H1 (cell line): ENCODE measurements at regions not wholly inside any gene's neighbourhood (a gene's known extent, or its start where the extent isn't known, plus 50 kb on each side); places are given as distances from the start of the nearest gene placed in this dataset.

Source experiments
- ATF2 ChIP-seq: IDR thresholded peaks from 2 replicates; pipeline ENCODE4 v1.6.1; 2012; ENCODE audit warnings: low read length, inconsistent platforms
- POLR2AphosphoS5 ChIP-seq: IDR thresholded peaks from 2 replicates; pipeline ENCODE4 v1.6.1; 2011; ENCODE audit warnings: low read depth, low read length
- SUZ12 ChIP-seq: fragments of 200-600 bp; sonication (generic); IDR thresholded peaks from 2 replicates; pipeline ENCODE4 v1.6.1; 2012; ENCODE audit warnings: mild to moderate bottlenecking, inconsistent platforms, low read length, moderate library complexity, mixed read lengths
- TBP ChIP-seq: IDR thresholded peaks from 2 replicates; pipeline ENCODE4 v1.6.1; 2011; ENCODE audit warnings: low read depth, low read length, improper control_type of control experiment
- TEAD4 ChIP-seq: IDR thresholded peaks from 2 replicates; pipeline ENCODE4 v1.6.1; 2012; ENCODE audit warnings: low read depth, low read length, inconsistent platforms, mixed read lengths
- YY1 ChIP-seq: IDR thresholded peaks from 2 replicates; pipeline ENCODE4 v1.6.1; 2011; ENCODE audit warnings: low read depth, mild to moderate bottlenecking, low read length

- TF ChIP-seq ATF2 (no peak), TBP (no peak), SUZ12 (no peak), POLR2AphosphoS5 (no peak), YY1 (no peak), TEAD4 (no peak)
These were observed 812.2 kb downstream of the JRKL start (continued) for GRCh38 chr11:97201743-97202612.
